GM12865 (cell line): ENCODE measurements at regions not wholly inside any gene's neighbourhood (a gene's known extent, or its start where the extent isn't known, plus 50 kb on each side); places are given as distances from the start of the nearest gene placed in this dataset.

Experiments used
- DNase-seq: peaks from one replicate; pipeline ENCODE4 v3.0.0; 2010; ENCODE audit warnings: low read depth
- H3K4me3 ChIP-seq: 2 replicates; pipeline ENCODE4 v1.5.1; 2011; ENCODE audit warnings: mild to moderate bottlenecking, low read depth, low read length, control low read depth
- CTCF ChIP-seq: IDR thresholded peaks from 2 replicates; pipeline ENCODE4 v1.5.1; 2011; ENCODE audit warnings: low read length, control low read depth, low read depth, inconsistent platforms; ENCODE audit not compliant: insufficient read depth; ENCODE audit errors: missing control alignments

DNA sequence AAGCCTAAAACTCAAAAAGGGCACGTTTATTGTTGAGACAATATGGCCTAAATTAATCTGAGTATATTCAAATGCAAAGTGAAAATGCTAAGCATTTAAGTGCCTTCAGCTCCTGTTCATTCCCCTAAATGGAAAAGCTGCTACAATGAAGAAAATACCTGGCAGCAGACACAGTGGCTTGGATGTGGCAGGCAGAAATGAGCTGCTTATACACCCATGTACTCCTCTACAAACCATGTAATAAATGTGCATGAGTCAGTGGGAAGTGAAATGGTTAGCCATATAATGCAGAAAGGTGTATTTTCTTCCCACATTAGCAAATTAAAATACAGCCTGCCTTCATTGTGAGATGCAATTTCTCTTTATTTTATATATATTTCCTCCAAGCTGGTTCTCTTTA, 859.2 kb upstream of the SEMA6A start:
- no peak for TF ChIP-seq CTCF

GRCh38 chr5:117431091-117431490, 856.5 kb upstream of the SEMA6A start:
- no peak for TF ChIP-seq CTCF
- DNase-seq: no peak
- no peak overlapping the region for H3K4me3 ChIP-seq

More for the DNA sequence above, 859.2 kb upstream of the SEMA6A start:
- no peak overlapping the region for H3K4me3 ChIP-seq
- DNase-seq: no peak

DNA sequence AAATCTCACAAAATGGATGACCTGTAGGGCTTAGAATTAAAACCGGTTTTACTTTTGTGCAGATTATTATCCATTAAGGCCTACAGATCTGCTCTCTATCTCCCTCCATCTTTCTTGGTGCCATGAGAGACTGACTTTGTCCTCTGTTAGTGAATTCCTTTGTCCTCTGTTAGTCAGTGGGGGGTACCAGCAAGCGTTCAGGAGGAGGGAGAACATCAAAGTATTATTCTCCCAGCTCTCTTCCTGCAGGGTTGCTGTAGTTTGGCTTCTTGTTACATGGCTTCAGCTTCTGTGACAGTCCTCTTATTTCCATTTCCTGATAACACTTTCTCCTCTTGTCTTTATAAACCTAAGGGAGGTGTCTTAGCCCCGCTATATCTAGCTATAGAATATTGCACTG, 850.5 kb upstream of the SEMA6A start:
- DNase-seq: no peak
- TF ChIP-seq CTCF: no peak
- H3K4me3 ChIP-seq: no peak overlapping the region

- no peak overlapping the region for H3K4me3 ChIP-seq
- no peak for TF ChIP-seq CTCF
- DNase-seq: no peak
Observed at GRCh38 chr5:117424559-117424958, 849.9 kb upstream of the SEMA6A start.

DNA sequence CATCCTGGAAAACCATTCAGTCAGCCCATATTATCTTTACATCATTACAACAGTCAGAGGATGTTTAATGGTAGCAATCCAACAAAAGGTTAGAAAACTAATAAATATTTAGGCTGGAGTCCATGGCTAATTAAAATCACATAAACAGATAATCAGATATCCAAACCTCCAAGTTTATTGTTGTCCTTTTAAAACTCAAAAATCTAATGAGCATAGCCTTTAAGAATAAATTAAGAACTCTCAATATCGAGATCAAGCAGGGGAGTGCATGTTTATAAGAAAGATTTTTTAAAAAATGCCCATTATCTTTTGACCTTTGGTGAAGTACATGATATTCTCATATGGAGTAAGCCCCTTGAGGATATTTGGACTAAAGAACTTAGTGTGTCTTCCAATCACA, 842.9 kb upstream of the SEMA6A start:
- no peak overlapping the region for H3K4me3 ChIP-seq
- DNase-seq: no peak
- TF ChIP-seq CTCF: no peak

DNA sequence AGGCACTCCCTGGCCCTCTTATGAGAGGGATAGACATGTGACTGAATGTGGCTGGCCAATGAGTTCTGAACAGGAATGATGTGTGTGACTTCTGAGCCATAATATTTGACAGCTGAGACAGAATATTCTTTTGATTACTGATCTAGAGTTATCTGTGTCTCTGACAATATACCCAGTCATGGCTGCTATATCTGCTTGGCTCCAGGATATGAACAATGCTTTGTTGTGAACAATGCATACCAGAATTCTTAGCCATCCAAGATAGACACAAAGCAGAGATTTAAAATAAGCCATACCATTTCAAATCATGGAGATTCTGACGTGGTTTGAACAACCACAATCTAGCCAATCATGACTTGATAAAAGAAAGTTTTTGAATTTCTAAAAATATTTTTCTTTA, 840.3 kb upstream of the SEMA6A start:
- no peak for TF ChIP-seq CTCF
- no peak overlapping the region for H3K4me3 ChIP-seq
- no peak for DNase-seq

DNA sequence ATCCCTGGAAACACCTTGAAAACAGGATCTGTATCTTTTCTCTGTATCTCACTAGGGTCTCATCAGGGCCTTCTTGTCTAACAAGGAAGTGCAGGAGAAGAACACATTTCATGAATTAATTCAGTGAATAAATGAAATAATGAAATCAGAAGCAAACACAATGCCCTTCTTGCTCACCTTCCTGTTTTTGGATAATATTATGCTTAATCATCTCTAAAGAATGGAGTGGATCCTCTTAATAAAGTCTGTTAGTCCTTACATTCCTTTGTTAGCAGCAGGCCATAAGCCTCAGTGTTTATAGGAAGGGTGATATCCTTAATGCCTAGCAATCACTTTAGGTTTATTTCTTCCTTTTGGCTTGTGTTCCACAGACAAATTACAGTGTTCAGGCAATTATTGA, 837.1 kb upstream of the SEMA6A start:
- no peak for TF ChIP-seq CTCF

More for the DNA sequence above, 837.1 kb upstream of the SEMA6A start:
- H3K4me3 ChIP-seq: no peak overlapping the region
- no peak for DNase-seq
